Ectodermal cell (in vitro differentiated cells): ENCODE measurements at regions not wholly inside any gene's neighbourhood (a gene's known extent, or its start where the extent isn't known, plus 50 kb on each side); places are given as distances from the start of the nearest gene placed in this dataset.
"Not testable (repeated sequence)": the region's sequence is repeated elsewhere in the genome, so short reads cannot be mapped to it uniquely, and the experiment has no call there.

Source experiments
- H3K27ac ChIP-seq: 2 replicates; pipeline ENCODE4 v1.7.0; 2013; ENCODE audit warnings: mild to moderate bottlenecking, low read depth, low read length; ENCODE audit not compliant: insufficient read depth, poor library complexity, severe bottlenecking
- H3K27me3 ChIP-seq: 2 replicates; pipeline ENCODE4 v1.7.0; 2013; ENCODE audit warnings: mild to moderate bottlenecking, low read length; ENCODE audit not compliant: insufficient read depth, control insufficient read depth, poor library complexity, severe bottlenecking
- H3K36me3 ChIP-seq: one replicate; pipeline ENCODE4 v1.7.0; 2013; ENCODE audit warnings: low read length; ENCODE audit not compliant: control insufficient read depth, insufficient read depth
- H3K4me1 ChIP-seq: one replicate; pipeline ENCODE4 v1.7.0; 2013; ENCODE audit warnings: low read length; ENCODE audit not compliant: control insufficient read depth, insufficient read depth
- H3K4me3 ChIP-seq: 2 replicates; pipeline ENCODE4 v1.7.0; 2013; ENCODE audit warnings: low read depth, low read length, control low read depth; ENCODE audit not compliant: insufficient read depth
- H3K9me3 ChIP-seq: 2 replicates; pipeline ENCODE4 v1.7.0; 2013; ENCODE audit warnings: mild to moderate bottlenecking, low read length, moderate library complexity; ENCODE audit not compliant: control insufficient read depth
- WGBS, 2 experiments: methylation state at CpG; one replicate each; pipeline ENCODE4 v1.1.7; 2013; ENCODE audit warnings: missing lambda C conversion rate in 2 of 2; 5-methylcytosine and 5-hydroxymethylcytosine counted together

DNA sequence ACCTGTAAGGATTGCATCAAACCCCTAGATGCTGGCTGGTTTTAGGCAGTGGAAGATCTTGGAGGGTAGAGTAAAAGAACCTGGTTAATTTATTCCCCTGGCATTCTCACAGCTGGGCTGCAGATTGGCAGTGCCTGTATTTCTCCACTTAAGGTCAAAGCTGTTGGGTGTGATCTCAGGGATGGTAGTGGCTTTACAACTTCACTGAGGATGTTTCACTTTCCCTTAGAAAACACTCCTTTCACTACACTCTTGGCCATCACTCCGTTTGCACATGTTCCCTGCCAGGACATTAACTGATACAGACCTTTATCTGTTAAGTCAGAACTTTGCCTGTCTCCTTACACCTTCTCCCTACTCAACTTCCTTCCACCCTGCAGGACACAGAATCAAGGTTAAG lies 779.1 kb upstream of the SEMA6D start:
- H3K4me1 ChIP-seq = no peaks in the 10 kb centered on the region
- WGBS, 2 experiments = 90 to 93% methylated on average over 1 of the region's 1 CpG
- no peak overlapping the region for H3K4me3 ChIP-seq
- H3K27ac ChIP-seq = no peak overlapping the region
- H3K9me3 ChIP-seq = no peaks in the 10 kb centered on the region
- H3K27me3 ChIP-seq = no peaks in the 10 kb centered on the region
- H3K36me3 ChIP-seq = no peaks in the 10 kb centered on the region

DNA sequence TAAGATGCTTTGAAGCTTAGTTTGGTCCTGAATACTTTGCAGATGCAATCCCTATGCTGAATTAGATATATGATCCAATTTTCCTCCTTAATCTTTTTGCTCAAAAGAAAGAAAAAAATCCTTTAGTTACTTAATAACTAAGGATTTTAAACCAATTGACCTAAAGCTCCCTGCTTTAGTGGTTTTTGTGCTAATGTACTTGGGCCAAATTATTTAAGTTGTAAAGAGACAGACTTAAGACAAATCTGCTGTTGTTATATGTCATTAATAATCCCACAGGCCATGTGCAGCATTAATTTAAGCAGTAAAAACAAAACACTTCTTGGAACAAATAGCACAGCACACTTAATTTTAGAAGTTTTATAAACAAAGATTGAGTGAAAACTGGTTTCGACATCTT lies 776.1 kb upstream of the SEMA6D start:
- Histone ChIP-seq H3K9me3 (no peaks in the 10 kb centered on the region), H3K4me1 (no peaks in the 10 kb centered on the region), H3K27ac (no peak overlapping the region), H3K4me3 (no peak overlapping the region), H3K36me3 (no peaks in the 10 kb centered on the region), H3K27me3 (no peaks in the 10 kb centered on the region)
- WGBS, 2 experiments = 100% methylated on average over 1 of the region's 1 CpG; no CpG with 5 or more reads in 1 of the 2 experiments

DNA sequence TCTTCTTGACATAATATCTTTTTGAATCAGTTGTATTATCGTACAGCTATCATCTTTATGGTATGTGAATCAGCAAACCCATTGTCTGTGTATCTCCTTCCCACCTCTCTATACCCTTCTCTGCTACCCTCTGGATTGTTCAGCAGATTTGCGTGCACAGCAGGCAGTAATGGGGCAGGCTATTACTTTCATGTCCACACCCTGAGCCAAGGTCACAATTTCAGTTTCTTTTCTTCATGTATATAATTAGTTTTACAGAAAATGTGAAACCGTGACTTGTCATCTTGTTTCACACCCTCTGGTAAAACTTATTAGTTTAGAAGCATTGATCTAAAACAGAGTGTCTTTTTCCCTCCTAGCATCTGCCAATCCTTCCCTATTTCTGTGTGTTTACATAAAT lies 770.4 kb upstream of the SEMA6D start:
- H3K27me3 ChIP-seq = no peaks in the 10 kb centered on the region
- no peaks in the 10 kb centered on the region for H3K4me1 ChIP-seq
- no peak overlapping the region for H3K4me3 ChIP-seq
- no peaks in the 10 kb centered on the region for H3K9me3 ChIP-seq
- 93 to 100% methylated on average over 2 to 3 of the region's 3 CpGs for WGBS, 2 experiments
- no peak overlapping the region for H3K27ac ChIP-seq
- H3K36me3 ChIP-seq = no peaks in the 10 kb centered on the region

DNA sequence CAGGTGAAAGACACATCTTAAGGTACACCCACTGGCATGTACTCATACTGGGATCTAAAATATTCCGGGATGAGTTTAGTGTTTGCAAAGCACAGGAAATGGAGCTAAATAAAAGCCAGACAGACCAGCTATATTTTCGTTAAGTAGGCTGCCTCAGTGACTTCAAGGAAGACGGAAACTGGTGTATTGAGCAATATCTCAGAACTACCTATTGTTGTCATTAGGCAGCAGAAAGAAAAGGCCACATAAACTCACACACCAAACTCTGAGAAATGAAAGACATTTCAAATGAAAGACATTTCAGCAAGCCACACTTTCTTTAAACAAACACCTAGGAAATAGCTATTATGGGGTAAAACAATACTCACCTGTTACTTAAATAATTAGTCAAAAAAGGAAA lies 761.7 kb upstream of the SEMA6D start:
- H3K4me1 ChIP-seq = no peaks in the 10 kb centered on the region
- 88 to 96% methylated on average over 3 of the region's 3 CpGs for WGBS, 2 experiments
- no peaks in the 10 kb centered on the region for H3K27me3 ChIP-seq
- no peaks in the 10 kb centered on the region for H3K9me3 ChIP-seq
- no peak overlapping the region for H3K4me3 ChIP-seq
- H3K27ac ChIP-seq = no peak overlapping the region
- H3K36me3 ChIP-seq = no peaks in the 10 kb centered on the region

DNA sequence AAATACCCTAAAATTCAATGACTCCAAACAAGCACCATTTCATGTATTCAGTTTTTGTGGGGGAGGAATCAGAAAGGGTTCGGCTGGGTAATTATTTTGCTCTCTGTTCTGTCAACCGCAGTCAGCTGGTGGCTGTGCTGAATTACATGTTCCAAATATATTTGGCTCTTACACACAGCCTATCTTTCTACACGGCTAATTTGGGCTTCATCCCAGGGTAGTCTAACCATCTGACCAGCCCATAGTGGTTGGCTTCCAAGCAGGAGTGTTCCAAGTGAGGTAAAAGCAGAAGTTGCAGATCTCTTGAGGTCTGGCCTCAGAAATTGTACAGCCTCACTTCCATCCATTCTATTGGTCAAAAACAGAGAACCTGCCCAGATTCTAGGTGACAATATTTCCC lies 760.8 kb upstream of the SEMA6D start:
- H3K27ac ChIP-seq = no peak overlapping the region
- H3K4me3 ChIP-seq = no peak overlapping the region
- 94 to 99% methylated on average over 3 of the region's 3 CpGs for WGBS, 2 experiments
- H3K4me1 ChIP-seq = no peaks in the 10 kb centered on the region
- H3K9me3 ChIP-seq = no peaks in the 10 kb centered on the region
- no peaks in the 10 kb centered on the region for H3K27me3 ChIP-seq
- no peaks in the 10 kb centered on the region for H3K36me3 ChIP-seq

DNA sequence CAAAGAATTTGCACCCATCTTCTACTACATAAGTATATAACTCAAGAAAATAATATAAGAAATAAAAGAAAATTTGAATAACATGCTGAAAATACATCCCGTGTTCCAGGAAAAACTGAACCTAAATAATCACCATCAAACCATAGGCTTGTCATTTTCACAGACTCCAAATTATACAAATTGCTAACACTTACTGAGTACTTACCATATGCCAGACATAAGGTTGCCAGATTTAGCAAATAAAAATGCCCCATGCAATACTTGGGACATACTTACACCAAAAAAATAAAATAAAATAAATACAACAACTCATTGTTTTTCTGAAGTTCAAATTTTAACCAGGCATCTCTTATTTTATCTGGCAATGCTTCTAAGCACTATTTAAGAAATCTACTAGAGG lies 760.4 kb upstream of the SEMA6D start:
- WGBS, 2 experiments = 96 to 100% methylated on average over 1 of the region's 1 CpG
- H3K27ac ChIP-seq = no peak overlapping the region
- no peaks in the 10 kb centered on the region for H3K27me3 ChIP-seq
- H3K4me1 ChIP-seq = no peaks in the 10 kb centered on the region
- no peaks in the 10 kb centered on the region for H3K9me3 ChIP-seq
- H3K36me3 ChIP-seq = no peaks in the 10 kb centered on the region
- H3K4me3 ChIP-seq = no peak overlapping the region

DNA sequence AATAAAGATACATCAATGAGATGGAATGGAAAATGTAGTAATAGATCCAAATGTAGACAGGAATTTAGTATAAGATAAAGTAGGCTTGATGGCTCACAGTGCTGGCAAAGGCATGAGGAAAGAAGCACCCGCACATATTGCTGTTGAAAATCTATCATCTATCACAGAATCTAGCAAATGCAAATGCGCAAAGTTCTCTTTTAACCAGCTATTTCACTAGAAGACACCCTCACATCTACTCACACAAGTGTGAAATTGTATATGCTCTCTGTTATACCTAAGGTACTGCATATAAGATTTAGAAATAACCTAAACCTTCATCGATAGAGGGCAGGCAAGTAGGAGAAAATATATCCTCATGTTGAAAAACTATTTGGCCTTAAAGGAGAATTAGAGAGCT lies 756.7 kb upstream of the SEMA6D start:
- no peaks in the 10 kb centered on the region for H3K27me3 ChIP-seq
- H3K4me1 ChIP-seq = no peaks in the 10 kb centered on the region
- no peak overlapping the region for H3K4me3 ChIP-seq
- no peak overlapping the region for H3K27ac ChIP-seq
- 98 to 100% methylated on average over 2 of the region's 3 CpGs for WGBS, 2 experiments
- H3K36me3 ChIP-seq = no peaks in the 10 kb centered on the region
- H3K9me3 ChIP-seq = no peaks in the 10 kb centered on the region

DNA sequence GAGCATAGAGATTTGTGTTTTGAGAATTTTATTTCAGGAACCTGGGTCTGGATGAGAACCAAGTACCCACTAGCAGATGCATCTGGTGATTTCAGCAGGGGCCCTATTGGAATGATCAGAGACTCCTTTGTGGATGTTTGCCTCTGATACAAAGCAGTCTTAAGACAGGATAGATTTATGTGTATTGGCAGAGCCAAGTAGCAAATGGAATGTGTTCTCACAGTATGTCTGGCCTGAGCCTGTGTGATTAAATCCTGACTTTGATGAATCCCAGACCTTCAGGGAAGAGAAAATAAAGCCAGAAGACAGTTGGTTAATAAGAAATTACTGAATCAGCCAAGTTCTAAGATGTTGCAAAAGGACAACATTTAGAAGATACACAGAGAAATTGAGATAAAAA lies 755.5 kb upstream of the SEMA6D start:
- Histone ChIP-seq H3K36me3 (no peaks in the 10 kb centered on the region), H3K9me3 (no peaks in the 10 kb centered on the region), H3K27ac (no peak overlapping the region), H3K27me3 (no peaks in the 10 kb centered on the region), H3K4me1 (no peaks in the 10 kb centered on the region), H3K4me3 (no peak overlapping the region)

DNA sequence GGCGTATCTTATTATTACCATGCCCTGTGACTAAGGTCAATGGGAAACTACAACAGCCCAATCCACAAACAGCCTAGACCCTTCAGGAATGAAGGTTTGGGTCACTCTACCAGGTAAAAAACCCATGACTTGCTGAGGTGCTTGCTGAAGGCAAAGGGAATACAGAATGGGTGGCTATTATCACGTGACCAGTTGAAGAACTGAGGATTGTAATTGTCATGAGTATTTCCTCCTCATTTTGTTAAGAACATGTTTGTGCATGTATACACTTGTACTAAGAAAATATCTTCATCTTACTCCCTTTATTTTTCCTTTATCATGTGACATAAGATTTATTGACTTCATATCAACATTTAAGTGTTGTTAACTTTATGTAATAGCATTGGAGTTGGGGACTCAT lies 729.2 kb upstream of the SEMA6D start:
- not testable (repeated sequence) for H3K36me3 ChIP-seq, H3K4me1 ChIP-seq, H3K27ac ChIP-seq, H3K9me3 ChIP-seq, H3K4me3 ChIP-seq, H3K27me3 ChIP-seq
- WGBS, 2 experiments = 94 to 97% methylated on average over 2 of the region's 2 CpGs

DNA sequence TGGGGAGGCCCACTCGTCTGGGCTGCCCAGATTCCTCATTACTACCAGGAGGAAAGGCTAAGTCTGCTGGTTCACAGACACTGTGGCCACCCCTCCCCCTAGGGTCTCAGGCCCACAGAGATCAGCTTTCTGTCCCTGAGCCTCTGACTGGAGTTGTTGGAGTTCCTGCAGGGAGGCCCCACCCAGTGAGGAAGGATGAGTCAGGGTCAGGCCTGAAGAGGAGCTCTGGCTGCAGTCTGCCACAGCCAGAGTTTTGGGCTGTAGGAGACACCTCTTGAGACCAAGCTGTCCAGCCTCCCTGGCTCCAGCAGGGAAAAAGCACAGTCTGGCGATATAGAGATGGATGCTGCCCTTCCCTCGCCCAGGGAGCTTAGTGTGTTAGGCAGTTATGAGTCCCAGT lies 720.9 kb upstream of the SEMA6D start:
- WGBS, 2 experiments = 93 to 96% methylated on average over 3 of the region's 3 CpGs
- no peaks in the 10 kb centered on the region for H3K4me1 ChIP-seq
- H3K27ac ChIP-seq = no peak overlapping the region
- H3K36me3 ChIP-seq = no peaks in the 10 kb centered on the region
- H3K27me3 ChIP-seq = no peaks in the 10 kb centered on the region
- H3K4me3 ChIP-seq = no peak overlapping the region
- no peaks in the 10 kb centered on the region for H3K9me3 ChIP-seq

DNA sequence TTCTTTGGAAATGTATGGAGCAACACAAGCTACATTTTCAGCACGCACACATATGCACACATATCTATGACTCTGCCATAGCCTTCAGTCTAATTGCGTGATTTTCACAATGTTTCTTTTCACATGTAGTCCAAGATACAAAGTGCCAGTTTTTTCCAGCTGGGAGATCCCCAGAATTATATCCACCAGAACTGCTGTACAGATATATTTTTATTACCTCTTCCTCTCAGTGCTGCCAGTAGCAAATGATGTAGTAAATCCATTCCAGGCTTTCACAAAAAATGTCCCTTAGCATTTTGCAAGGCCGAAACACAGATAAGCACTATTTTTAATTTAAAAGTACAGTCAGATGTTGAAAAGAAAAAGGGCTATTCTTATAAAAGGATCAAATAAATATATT lies 719.8 kb upstream of the SEMA6D start:
- no peak overlapping the region for H3K4me3 ChIP-seq
- 96 to 98% methylated on average over 2 to 3 of the region's 3 CpGs for WGBS, 2 experiments

More for the DNA sequence above, 719.8 kb upstream of the SEMA6D start:
- no peaks in the 10 kb centered on the region for H3K4me1 ChIP-seq
- no peaks in the 10 kb centered on the region for H3K9me3 ChIP-seq
- H3K27me3 ChIP-seq = no peaks in the 10 kb centered on the region
- no peak overlapping the region for H3K27ac ChIP-seq
- no peaks in the 10 kb centered on the region for H3K36me3 ChIP-seq
